ENCODE measurements at regions not wholly inside any gene's neighbourhood (a gene's known extent, or its start where the extent isn't known, plus 50 kb on each side); places are given as distances from the start of the nearest gene placed in this dataset.

DNA sequence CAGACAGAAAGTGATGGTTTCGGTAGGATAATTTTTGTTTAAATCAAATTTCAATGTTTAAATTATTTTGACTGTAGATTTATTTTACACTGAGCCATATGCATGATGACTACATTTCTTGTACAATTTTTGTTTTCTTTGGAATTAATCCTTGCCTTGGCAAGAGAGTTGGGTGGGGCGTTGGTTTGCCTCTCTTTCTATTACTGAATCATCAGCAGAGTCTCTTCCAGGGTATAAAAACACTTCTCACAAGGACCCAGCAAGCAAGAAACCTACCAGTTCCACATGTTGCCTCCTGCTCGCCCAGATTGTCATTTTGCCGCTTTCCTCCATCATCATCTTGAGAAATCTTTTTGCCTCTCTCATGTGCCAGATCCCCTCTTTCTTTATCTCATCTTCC is 455.0 kb upstream of the DMAC1 start:
- TF ChIP-seq POLR2A (IDR thresholded peaks at IDR 0.05): no peak
- no peak for TF ChIP-seq POLR2AphosphoS5 (IDR thresholded peaks at IDR 0.05)
- TF ChIP-seq, protein P1, sequence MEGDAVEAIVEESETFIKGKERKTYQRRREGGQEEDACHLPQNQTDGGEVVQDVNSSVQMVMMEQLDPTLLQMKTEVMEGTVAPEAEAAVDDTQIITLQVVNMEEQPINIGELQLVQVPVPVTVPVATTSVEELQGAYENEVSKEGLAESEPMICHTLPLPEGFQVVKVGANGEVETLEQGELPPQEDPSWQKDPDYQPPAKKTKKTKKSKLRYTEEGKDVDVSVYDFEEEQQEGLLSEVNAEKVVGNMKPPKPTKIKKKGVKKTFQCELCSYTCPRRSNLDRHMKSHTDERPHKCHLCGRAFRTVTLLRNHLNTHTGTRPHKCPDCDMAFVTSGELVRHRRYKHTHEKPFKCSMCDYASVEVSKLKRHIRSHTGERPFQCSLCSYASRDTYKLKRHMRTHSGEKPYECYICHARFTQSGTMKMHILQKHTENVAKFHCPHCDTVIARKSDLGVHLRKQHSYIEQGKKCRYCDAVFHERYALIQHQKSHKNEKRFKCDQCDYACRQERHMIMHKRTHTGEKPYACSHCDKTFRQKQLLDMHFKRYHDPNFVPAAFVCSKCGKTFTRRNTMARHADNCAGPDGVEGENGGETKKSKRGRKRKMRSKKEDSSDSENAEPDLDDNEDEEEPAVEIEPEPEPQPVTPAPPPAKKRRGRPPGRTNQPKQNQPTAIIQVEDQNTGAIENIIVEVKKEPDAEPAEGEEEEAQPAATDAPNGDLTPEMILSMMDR (IDR thresholded peaks at IDR 0.05): no peak
- no peak for TF ChIP-seq EP300 (IDR thresholded peaks at IDR 0.05)
